GM18519 (cell line): ENCODE measurements at regions not wholly inside any gene's neighbourhood (a gene's known extent, or its start where the extent isn't known, plus 50 kb on each side); places are given as distances from the start of the nearest gene placed in this dataset.

Experiments
- ATAC-seq: cut with Tn5 transposase; IDR thresholded peaks from one replicate; pipeline ENCODE4 v1.9.1; 2021; ENCODE audit warnings: mild to moderate bottlenecking, moderate library complexity; ENCODE audit not compliant: unreplicated experiment, low FRiP score

DNA sequence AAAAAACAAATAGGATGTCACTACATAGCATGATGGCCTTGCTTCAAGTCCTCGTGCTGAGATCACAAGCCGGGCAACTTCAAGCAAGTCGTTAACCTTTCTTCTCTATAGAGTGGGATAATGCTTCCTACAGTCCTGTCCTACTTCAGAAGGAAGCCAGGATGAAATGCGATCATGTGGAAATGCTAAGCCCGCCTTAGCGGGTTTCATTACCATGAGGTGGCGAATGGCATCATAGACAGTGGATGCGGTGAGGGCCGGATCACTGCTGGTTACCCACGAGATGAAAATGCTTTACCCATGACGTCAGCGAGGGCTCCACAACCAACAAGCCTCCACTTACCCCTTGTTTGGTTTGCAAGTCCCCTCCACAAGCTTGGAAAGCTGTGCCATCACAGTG is 206.4 kb downstream of the TBXT start:
- no peak for ATAC-seq

DNA sequence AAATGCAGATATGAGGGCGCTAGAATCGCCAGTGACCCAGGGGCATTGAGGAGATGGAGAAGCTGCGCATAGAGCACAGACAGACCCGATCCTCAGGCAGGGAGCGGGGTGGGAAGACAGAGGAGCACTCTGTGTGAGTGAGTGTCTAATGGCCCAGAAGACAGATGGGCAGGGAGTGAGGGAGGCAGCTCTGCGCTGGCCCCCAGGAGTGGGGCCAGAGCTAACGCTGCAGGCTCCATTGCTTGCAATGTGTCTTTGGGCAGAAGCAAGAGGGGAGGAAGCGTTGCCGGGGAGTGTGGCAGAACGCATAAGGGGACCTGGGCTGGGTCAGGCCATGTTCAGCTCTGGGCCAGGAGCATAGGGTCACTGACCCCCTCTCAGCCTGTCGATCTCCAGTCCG is 207.0 kb downstream of the TBXT start:
- ATAC-seq, result no peak

DNA sequence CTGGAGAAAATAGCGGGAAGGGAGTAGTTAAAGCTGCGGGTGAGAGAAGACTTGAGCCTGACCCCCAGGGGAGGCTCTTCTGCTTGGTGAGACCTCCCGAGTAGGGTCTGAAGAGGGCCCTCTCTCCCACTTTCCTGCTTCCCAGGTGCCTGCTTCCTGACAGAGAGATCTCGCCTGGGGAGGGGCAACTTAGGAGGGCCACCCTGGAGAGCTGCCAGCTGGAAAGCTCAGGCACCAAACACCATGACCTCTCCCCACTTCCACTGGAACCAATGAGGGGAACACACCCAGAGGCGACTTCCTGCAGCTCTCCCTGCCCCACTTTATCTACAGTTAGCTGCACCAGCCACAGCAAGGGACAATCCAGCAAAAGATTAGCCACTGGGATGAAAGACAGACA is 208.0 kb downstream of the TBXT start:
- no peak for ATAC-seq

DNA sequence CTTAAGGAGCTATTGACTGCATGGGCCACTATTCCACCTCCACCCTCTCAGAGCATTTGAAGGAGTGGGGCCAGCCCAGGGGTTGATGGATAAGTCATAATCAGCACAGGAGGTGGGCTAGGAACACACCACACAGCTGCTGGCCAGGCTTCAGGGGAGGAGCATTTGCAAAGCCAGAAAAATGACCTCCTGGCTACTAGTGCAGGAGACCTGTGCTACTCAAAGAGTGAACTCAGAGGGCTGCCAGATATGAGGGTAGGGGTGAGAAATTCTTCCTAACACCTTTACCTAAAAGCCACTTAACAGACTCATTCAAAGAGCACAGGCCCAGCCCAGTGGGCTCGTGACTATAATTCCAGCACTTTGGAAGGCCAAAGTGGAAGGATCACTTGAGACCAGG is 210.8 kb downstream of the TBXT start:
- no peak for ATAC-seq

DNA sequence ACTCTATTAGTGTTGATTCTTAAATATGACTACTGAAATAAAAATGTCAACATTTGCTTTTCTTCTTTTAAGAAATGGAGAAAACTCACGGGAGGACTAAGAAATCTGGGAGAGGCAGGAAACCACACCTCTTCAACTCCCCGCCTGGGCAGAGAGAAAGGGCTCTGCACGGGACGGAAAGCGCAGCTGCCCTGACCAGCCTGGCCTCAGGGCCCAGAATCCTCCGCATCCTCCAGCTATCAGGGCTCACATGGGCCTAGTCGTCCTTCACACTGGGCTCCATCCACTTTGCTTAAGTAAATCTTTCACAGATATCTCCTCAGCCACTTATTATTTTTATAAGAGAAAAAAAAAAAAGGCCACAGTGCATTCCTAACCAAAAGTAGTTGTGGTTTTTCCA is 215.1 kb downstream of the TBXT start:
- ATAC-seq, result no peak

DNA sequence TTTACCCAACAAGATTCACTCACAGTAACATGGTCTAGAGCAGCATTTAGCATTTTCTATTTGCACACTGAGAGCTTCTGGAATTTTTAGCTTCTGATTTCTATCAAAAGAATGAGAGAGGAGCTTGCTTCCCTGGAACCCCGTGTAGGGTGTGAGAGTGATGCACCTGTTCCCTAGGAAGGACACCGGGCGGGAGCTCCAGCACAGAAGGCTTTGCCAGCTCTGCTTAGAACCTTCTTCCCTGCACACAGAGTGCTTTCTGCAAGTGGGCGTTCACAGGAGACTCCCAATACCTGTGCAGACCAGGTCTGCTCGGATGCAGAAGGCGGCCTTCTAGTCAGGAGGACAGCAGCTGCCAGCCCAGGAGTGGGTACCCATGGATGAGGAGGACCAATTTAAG is 217.3 kb downstream of the TBXT start:
- no peak for ATAC-seq

DNA sequence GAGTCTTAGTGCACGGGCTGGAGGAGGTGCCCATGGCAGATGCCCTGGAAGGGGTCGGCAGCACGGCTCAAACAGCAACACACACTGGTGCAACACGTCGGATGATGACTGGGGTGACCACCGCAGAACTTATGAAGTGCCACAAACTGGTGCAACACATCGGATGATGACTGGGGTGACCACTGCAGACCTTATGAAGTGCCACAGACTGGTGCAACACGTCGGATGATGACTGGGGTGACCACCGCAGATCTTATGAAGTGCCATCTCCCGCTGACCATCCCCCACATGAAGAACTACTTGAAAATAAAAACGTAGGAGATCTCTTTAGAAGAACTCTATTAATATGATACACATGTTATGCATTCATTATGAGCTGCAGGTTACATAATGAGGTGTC is 218.3 kb downstream of the TBXT start:
- no peak for ATAC-seq

DNA sequence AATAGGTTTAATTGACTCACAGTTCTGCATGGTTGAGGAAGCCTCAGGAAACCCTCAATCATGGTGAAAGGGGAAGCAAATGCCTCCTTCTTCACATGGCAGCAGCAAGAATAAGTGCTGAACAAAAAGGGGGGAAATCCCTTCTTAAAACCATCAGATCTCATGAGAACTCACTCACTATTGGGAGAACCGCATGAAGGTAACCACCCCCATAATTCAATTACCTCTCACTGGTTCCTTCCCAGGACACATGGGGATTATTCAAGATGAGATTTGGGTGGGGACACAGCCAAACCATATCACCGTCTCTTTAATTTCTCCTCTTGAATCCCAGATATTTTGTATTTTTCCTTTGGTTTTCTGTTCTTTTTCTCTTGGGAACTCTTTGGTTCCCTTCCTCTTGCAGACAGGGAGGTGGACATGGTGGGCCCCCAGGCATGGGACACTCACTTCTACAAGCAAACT is 223.6 kb downstream of the TBXT start:
- no peak for ATAC-seq

DNA sequence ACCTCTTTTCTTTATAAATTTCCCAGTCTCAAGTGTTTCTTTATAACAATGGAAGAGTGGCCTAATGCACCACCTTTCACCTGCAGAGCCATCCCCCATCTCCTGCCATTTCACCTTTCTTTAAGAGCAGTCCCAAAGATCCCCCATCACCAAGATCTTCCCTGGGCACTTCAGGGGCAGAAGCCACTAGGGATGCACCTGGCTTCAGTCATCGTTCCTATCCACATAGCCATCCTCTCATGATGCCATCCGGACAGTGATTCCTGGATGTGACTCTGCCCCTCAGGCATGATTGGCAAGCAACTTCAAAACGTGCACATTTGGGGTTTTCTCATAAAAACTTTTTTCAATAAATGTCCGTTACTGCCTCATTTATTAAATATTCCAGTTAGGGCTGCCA is 225.9 kb downstream of the TBXT start:
- no peak for ATAC-seq

DNA sequence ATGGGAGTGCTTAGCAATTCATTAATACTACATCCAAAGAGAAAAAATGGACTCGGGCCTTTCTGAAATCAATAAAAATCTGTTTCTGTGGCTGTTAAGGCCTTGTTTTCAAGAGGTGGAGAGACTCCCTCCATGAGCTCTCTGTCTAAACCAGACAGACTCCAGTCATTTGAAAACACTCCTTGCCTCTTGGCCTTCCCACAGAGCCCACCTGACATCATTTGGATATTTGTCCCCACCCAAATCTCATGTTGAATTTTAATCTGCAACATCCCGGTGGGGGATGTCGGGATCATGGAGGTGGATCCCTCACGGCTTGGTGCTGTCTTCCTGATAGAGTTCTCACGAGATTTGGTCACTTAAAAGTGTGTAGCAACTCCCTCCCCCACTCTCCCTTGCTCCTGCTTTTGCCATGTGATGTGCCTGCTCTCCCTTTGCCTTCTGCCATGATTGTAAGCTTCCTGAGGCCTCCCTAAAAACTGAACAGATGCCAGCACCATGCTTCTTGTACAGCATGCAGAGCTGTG is 226.3 kb downstream of the TBXT start:
- ATAC-seq, result no peak

DNA sequence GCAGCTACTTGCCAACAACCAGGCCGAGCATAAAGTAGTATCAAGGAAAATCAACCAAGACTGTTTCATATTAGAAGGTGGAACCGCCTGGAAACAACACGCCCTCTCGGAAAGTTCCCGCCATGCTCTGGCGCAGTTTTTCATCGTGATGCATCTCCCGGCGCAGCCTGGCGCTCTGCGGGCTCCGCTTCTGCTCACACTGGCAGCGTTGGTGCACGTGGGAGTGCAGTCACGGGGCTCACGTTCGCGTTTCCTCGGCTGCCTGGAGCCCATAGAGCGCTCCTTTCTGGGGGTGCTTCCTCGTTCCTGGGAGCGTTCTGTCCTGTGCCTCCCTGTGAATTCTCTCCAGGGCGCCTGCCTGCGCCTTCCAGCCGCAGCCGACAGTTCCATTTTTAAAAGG is 227.3 kb downstream of the TBXT start:
- no peak for ATAC-seq

DNA sequence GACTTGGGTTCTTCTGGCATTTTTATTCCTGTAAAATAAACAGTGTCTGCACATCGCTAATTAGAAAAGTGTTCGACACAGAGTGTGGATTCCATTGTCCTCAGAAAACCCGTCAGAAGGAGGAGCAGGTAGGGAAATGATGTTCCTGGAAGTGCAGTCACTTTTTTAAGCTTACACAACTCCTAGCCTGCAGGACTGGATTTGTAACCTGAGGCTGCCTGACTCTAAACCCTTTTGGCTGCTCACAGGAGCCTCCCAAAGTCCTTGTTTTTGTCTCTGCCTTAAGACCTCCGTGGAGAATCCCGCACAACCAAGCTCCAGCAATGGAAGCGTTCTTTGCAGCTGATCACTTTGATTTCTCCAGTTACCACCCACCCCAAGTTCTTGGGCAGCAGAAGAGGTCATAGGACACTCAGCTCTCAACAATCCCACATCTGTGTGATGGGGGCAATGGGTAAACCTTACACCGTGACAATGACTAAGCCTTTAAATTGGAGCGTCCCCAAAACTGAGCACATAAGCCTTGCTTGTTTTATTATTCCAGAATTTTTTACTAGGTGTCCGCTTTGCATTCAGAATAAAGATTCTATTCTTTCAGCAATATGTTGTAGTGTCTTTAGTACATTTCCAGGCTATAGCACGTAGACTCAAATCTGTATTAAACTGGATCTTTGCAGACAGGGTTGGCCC is 227.9 kb downstream of the TBXT start:
- no peak for ATAC-seq

DNA sequence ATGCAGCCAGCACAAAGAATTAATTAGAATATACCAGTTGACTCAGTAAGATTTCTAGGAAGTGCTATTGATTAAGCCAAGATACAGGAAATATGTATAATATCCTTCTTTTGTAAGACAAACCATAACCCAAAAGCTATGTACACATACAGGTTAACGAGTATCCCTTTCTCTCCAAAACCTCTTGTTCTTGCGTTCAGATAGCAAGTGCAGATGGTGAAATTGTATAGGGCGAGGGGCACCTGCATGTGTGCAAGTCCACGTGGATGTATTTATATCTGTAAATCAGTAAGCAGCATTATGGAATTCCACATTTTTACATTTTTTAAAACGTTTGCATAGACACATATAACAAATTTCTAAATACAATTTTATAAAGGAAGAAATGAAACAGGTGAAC is 228.6 kb downstream of the TBXT start:
- ATAC-seq, result no peak

DNA sequence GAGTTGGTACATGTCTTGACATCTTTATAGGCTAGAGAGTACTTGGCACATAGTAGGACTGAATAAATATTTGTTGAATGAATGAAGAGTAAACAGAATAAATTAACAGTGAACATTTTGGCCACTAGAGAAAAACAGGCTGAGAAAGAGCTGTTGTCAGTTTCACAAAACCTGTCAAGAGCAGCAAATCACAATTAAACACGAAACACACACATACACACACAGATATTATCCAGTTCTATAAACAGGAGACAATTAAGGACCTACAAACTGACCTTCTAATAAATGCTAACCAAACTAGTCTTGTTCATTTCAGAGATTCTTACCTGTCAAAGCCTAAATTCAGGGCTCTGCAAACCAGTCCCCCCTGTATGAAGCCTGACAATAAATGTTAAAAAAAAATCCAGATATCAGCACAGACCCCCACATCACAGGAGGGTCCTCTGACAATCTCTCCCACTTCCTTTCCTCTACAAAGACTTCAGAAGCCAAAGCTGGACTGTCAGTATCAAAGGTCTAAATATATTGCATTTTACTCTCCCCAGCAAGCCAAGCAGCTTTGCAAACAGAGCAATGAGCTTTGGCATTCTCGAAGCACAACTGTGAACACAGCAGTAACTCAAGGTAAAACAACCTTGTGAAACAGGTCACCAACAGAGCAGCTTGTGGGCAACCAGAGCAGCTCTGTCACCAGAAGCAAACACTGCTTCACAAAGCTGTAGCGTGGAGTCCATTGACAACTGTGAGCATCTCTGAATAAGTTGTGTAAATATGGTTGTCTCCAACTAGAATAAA is 229.9 kb downstream of the TBXT start:
- no peak for ATAC-seq

DNA sequence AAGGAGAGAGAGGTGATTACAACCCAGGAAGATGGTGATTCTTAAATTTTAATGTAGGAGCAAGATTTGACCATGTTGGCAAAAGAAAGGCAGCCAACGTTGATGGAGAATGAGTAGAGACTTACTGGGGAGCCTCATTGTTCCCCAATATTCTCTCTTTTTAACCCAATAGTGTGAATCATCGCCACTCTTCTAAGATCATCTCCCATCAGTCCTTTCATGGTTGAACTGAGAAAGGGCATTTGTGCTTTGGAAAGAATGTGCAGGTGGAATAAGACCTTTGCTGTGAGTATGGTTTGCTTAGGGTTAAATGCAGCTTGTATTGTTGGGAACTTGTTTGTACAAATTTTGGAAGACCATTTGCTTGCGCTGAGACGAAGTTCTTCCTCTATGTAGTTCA is 231.0 kb downstream of the TBXT start:
- ATAC-seq, result no peak

DNA sequence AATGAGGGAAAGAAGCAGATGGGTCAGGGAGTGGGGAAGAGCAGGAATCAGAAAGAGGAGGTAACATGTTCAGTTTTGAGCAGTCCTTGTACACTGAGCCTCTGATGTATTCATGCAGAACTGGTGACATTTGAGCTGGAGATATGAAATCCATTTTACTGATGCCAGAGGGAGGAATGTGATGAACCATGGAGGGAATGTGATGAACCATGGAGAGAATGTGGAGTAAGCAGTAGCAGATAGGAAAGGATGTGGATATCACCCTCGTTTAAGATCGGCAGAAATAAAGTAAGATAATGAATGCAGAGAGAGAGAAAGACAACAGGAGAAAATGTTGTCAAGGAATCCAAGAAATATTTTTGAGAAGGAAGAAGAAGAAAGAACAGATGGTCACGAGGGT is 231.6 kb downstream of the TBXT start:
- no peak for ATAC-seq

DNA sequence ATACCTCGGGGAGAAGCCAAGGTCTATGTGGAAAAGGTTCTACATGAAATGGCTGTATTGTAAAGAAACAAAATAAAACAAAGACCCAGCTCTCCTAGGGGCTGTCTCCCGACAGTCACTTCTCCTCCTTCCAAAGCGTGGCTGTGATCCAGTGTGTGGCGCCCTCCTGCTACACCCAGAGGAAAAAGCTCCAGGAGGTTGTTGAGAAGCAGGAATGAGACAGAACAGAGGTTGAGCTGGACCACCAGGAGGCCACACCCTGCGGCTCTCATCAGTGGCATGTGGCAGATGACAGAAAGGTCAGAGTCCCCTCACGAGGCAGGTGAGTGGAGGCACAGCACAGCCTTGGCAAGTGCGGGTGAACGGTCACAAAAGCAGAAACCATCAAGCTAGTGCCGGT is 236.0 kb downstream of the TBXT start:
- ATAC-seq, result no peak

DNA sequence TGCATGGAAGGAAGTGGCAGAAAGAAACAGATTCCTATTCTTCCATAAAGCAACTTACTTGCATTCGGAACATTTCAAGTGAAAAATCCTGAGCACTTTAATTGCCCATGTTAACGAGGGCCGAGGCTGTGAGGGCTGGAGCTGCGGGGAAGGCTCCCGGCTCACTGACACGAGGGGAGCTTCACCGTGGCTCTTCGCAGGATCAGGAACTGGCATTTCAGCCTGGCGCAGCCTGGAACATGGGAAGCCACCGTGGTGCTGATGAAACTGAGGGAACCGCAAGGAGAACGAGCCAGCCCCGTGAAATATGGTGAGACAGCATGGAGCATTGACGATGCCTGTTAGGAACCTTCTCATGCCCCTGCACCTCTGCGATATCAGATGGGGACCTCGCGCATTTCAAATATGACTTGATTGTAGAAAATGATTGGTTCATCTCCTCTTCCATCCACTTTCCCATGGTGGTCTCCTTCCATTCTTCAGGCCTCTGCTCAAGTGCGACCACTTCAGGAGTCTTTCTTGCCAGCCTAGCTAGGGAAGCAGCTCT is 236.9 kb downstream of the TBXT start:
- no peak for ATAC-seq

DNA sequence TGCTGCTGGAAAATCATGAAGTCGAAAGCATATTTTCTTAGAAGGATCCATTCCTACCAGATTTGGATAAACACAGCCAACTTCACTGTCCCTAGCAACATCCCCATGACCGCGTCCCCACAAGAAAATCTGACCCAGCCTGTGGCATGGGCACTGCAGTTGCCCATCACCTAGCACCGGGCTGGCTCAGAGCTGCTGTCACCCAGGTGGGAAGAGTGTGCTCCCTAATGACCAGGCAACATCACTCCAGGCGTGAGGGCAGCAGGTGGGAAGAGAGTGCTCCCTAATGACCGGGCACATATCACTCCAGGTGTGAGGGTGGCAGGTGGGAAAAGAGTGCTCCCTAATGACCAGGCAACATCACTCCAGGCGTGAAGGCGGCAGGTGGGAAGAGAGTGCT is 238.0 kb downstream of the TBXT start:
- no peak for ATAC-seq

DNA sequence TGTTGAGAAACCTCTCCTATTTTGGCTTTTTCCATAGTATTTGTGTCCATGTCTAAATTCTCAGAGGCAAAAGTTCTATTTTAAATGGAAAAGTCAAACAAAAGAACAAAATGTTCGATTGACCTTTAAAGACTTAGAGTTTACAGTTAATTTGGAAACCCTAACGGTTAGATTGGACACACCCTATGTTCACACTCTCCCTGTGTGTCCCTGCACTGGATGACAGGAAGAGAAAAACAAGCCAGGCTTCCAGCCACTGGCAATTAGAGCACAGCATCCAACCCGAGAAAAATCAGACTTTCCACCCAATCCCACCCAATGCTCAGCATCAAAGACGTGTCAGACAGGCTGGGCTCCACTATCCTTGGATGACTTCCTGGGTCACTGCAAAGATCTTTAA is 241.3 kb downstream of the TBXT start:
- no peak for ATAC-seq

DNA sequence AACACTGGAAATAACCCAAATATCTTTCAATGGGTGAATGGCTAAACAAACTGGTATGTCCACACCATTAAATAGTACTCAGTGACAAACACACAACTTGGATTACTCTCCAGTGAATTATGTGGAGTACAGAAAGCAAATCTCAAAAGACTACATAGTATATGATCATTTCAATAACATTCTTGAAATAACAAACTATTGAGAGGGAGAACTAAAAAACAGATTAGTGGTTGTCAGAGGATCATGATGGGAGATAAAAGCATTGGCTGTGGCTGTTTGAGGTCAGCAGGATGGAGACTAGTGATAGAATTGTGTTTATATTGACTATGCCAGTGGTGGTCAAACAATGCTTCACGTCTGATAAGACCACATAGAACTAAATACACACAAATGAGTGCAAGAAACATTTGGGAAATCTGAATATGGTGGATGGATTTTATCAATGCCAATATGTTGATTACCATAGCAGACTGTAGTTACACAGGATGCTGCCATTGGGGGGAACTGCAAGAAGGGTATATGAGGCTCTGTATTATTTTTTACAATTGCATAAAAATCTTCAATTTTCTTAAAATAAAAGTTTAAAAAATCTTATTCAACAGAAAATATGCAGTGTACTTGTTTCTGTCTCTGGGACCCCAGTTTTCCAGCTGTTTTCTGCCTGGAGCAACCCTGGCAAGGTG is 242.0 kb downstream of the TBXT start:
- no peak for ATAC-seq
